Peyer's patch (tissue), 4 donors: ENCODE measurements at regions not wholly inside any gene's neighbourhood (a gene's known extent, or its start where the extent isn't known, plus 50 kb on each side); places are given as distances from the start of the nearest gene placed in this dataset.

Experiments used
- POLR2A ChIP-seq, 2 donors: fragments of 450-650 bp; IDR thresholded peaks; one replicate each; pipeline ENCODE4 v1.5.1; 2017; ENCODE audit warnings: antibody characterized with exemption in 2 of 2, mild to moderate bottlenecking in 2 of 2, moderate library complexity in 2 of 2
- TF ChIP-seq, protein P1 (sequence below), 6 experiments: fragments of 450-650 bp in 4 of 6; fragments of 200-600 bp in 2 of 6; sonication (generic) in 1 of 6; IDR thresholded peaks; one replicate each; pipeline ENCODE4 v1.5.1; 2017 to 2019; ENCODE audit warnings: antibody characterized with exemption in 6 of 6, mild to moderate bottlenecking in 3 of 6, moderate library complexity in 1 of 6

DNA sequence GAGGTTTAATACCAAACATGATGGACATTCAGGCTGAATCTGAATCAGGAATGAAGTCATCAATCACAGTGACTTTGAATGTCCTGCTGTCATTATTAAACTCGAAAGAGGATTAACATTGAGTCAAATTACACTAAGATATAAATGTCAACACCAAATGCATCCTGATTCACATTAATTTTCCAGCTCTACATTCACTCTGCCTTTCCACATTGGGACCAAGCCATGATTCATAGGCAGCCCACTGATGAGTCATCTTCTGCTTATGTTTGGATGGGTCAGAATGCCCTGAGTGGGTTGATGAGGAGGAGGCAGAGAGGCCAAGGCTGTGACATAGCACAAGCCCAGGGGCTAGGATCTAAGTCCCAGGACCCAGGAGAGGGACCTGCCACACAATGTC, 247.6 kb upstream of the RPS6KA3 start:
- TF ChIP-seq, protein P1, sequence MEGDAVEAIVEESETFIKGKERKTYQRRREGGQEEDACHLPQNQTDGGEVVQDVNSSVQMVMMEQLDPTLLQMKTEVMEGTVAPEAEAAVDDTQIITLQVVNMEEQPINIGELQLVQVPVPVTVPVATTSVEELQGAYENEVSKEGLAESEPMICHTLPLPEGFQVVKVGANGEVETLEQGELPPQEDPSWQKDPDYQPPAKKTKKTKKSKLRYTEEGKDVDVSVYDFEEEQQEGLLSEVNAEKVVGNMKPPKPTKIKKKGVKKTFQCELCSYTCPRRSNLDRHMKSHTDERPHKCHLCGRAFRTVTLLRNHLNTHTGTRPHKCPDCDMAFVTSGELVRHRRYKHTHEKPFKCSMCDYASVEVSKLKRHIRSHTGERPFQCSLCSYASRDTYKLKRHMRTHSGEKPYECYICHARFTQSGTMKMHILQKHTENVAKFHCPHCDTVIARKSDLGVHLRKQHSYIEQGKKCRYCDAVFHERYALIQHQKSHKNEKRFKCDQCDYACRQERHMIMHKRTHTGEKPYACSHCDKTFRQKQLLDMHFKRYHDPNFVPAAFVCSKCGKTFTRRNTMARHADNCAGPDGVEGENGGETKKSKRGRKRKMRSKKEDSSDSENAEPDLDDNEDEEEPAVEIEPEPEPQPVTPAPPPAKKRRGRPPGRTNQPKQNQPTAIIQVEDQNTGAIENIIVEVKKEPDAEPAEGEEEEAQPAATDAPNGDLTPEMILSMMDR (IDR thresholded peaks at IDR 0.05), result no peak
- TF ChIP-seq POLR2A (IDR thresholded peaks at IDR 0.05), result no peak
